ENCODE measurements at regions not wholly inside any gene's neighbourhood (a gene's known extent, or its start where the extent isn't known, plus 50 kb on each side); places are given as distances from the start of the nearest gene placed in this dataset.

- no peak for TF ChIP-seq RXRA (IDR thresholded peaks at IDR 0.05; ENCODE audit: insufficient read depth, low read depth, low read length)
- no peak for TF ChIP-seq CHD7 (IDR thresholded peaks at IDR 0.05; ENCODE audit: insufficient replicate concordance, low read length)
- no peak for TF ChIP-seq PHF8 (conservative IDR thresholded peaks at IDR 0.05; ENCODE audit: low read depth, low read length)
- TF ChIP-seq SIN3A (conservative IDR thresholded peaks at IDR 0.05 in 1 of 2, IDR thresholded peaks at IDR 0.05 in 1 of 2; ENCODE audit: low read depth in 1 of 2, low read length in 2 of 2) = no peak
- no peak for TF ChIP-seq CBX8 (IDR thresholded peaks at IDR 0.05; ENCODE audit: borderline replicate concordance, low read depth, low read length)
Observed at GRCh38 chr6:92468066-92468465, 951.3 kb downstream of the EPHA7 start (continued).

Data from H1 (cell line).